ENCODE measurements at regions not wholly inside any gene's neighbourhood (a gene's known extent, or its start where the extent isn't known, plus 50 kb on each side); places are given as distances from the start of the nearest gene placed in this dataset.
A peak's percentile ranks its signal among the peaks of the same experiment; 100 is the strongest.

- Histone ChIP-seq H3K4me1 (peaks cover 36% of the 10 kb centered on the region), H3K36me3 (no peaks in the 10 kb centered on the region), H3K9me3 (no peaks in the 10 kb centered on the region), H3K4me3 (no peak overlapping the region), H3K27me3 (ENCODE audit: low read depth) (no peaks in the 10 kb centered on the region), H3K27ac (peak overlapping the region; percentile 82)
- DNase-seq (no peak), ATAC-seq (peak in 1 of 2 donors; percentile 18)
- intact Hi-C loops (cut with DNase I), result no loop called here
- TF ChIP-seq CTCF (IDR thresholded peaks at IDR 0.05), result no peak
These were observed 103.0 kb downstream of the TRIB2 start for GRCh38 chr2:12819721-12820120.

GRCh38 chr2:12821656-12822055 is 104.9 kb downstream of the TRIB2 start:
- no peaks in the 10 kb centered on the region for H3K9me3 ChIP-seq
- intact Hi-C loops (cut with DNase I), result no loop called here

GRCh38 chr2:12824351-12824777 is 107.6 kb downstream of the TRIB2 start:
- DNase-seq, result no peak
- Histone ChIP-seq H3K27me3 (ENCODE audit: low read depth) (no peaks in the 10 kb centered on the region), H3K36me3 (no peaks in the 10 kb centered on the region), H3K4me3 (no peak overlapping the region), H3K4me1 (peaks cover 34% of the 10 kb centered on the region), H3K9me3 (no peaks in the 10 kb centered on the region), H3K27ac (peak overlapping the region; percentile 66)
- no peak for TF ChIP-seq CTCF (IDR thresholded peaks at IDR 0.05)
- intact Hi-C loops (cut with DNase I), result no loop called here
- ATAC-seq, result peak; percentile 59 to 64

More at GRCh38 chr2:12821656-12822055, 104.9 kb downstream of the TRIB2 start:
- ATAC-seq, result no peak
- no peak for TF ChIP-seq CTCF (IDR thresholded peaks at IDR 0.05)
- H3K27me3 ChIP-seq (ENCODE audit: low read depth), result no peaks in the 10 kb centered on the region
- H3K36me3 ChIP-seq, result no peaks in the 10 kb centered on the region
- peaks cover 44% of the 10 kb centered on the region for H3K4me1 ChIP-seq
- H3K4me3 ChIP-seq, result no peak overlapping the region
- no peak for DNase-seq
- H3K27ac ChIP-seq, result no peak overlapping the region

- no peaks in the 10 kb centered on the region for H3K9me3 ChIP-seq
- peak; percentile 57 to 60 for ATAC-seq
- peak overlapping the region; percentile 66 for H3K27ac ChIP-seq
- no peaks in the 10 kb centered on the region for H3K27me3 ChIP-seq (ENCODE audit: low read depth)
- TF ChIP-seq CTCF (IDR thresholded peaks at IDR 0.05), result no peak
- intact Hi-C loops (cut with DNase I), result no loop called here
- DNase-seq, result no peak
- H3K4me3 ChIP-seq, result no peak overlapping the region
- peaks cover 29% of the 10 kb centered on the region for H3K4me1 ChIP-seq
- H3K36me3 ChIP-seq, result no peaks in the 10 kb centered on the region
These were observed 108.1 kb downstream of the TRIB2 start for GRCh38 chr2:12824778-12825379.

GRCh38 chr2:12826781-12827180 is 110.0 kb downstream of the TRIB2 start:
- H3K27ac ChIP-seq, result no peak overlapping the region
- no peaks in the 10 kb centered on the region for H3K36me3 ChIP-seq
- no peaks in the 10 kb centered on the region for H3K9me3 ChIP-seq
- no peak for TF ChIP-seq CTCF (IDR thresholded peaks at IDR 0.05)
- H3K4me3 ChIP-seq, result no peak overlapping the region
- DNase-seq, result no peak
- intact Hi-C loops (cut with DNase I), result no loop called here
- ATAC-seq, result no peak
- H3K27me3 ChIP-seq (ENCODE audit: low read depth), result no peaks in the 10 kb centered on the region
- peaks cover 22% of the 10 kb centered on the region for H3K4me1 ChIP-seq

Measured in lower lobe of right lung (tissue), 2 donors.